HG03469 (cell line): ENCODE measurements at regions not wholly inside any gene's neighbourhood (a gene's known extent, or its start where the extent isn't known, plus 50 kb on each side); places are given as distances from the start of the nearest gene placed in this dataset.
A peak's percentile ranks its signal among the peaks of the same experiment; 100 is the strongest.

Experiments used
- ATAC-seq: cut with Tn5 transposase; IDR thresholded peaks from one replicate; pipeline ENCODE4 v1.9.1; 2021; ENCODE audit warnings: mild to moderate bottlenecking, moderate library complexity, moderate number of reproducible peaks; ENCODE audit not compliant: unreplicated experiment

- ATAC-seq, result no peak
Measured at GRCh38 chr2:151037434-151037833, 224.2 kb downstream of the RBM43 start.

GRCh38 chr2:151033271-151034248, 228.1 kb downstream of the RBM43 start:
- ATAC-seq, result no peak

GRCh38 chr2:151032741-151033191, 228.9 kb downstream of the RBM43 start:
- no peak for ATAC-seq

GRCh38 chr2:151030663-151031230, 230.9 kb downstream of the RBM43 start:
- no peak for ATAC-seq

- ATAC-seq, result no peak
Measured at GRCh38 chr2:151029406-151030157, 232.1 kb downstream of the RBM43 start.

GRCh38 chr2:151028691-151029176, 232.9 kb downstream of the RBM43 start:
- no peak for ATAC-seq

GRCh38 chr2:151027151-151027550, 234.5 kb downstream of the RBM43 start:
- no peak for ATAC-seq

GRCh38 chr2:151025816-151026215, 235.8 kb downstream of the RBM43 start:
- ATAC-seq, result no peak

- no peak for ATAC-seq
Measured at GRCh38 chr2:151024696-151025251, 236.9 kb downstream of the RBM43 start.

- ATAC-seq, result no peak
Measured at GRCh38 chr2:151021747-151022452, 239.8 kb downstream of the RBM43 start.

- peak; percentile 96 for ATAC-seq
Measured at GRCh38 chr2:151020411-151020810, 241.3 kb downstream of the RBM43 start.

GRCh38 chr2:151009437-151010175, 252.1 kb downstream of the RBM43 start:
- no peak for ATAC-seq

GRCh38 chr2:151007365-151007764, 254.3 kb downstream of the RBM43 start:
- no peak for ATAC-seq

- no peak for ATAC-seq
Measured at GRCh38 chr2:151002959-151003600, 258.6 kb downstream of the RBM43 start.

- no peak for ATAC-seq
Measured at GRCh38 chr2:150997702-150998440, 263.8 kb downstream of the RBM43 start.

- ATAC-seq, result no peak
Measured at GRCh38 chr2:150997066-150997465, 264.6 kb downstream of the RBM43 start.

- no peak for ATAC-seq
Measured at GRCh38 chr2:150994076-150994475, 267.6 kb downstream of the RBM43 start.

- ATAC-seq, result no peak
Measured at GRCh38 chr2:150989969-150990368, 271.7 kb downstream of the RBM43 start.
